ENCODE measurements at regions not wholly inside any gene's neighbourhood (a gene's known extent, or its start where the extent isn't known, plus 50 kb on each side); places are given as distances from the start of the nearest gene placed in this dataset.

GRCh38 chr2:36058953-36059352 lies 296.6 kb upstream of the CRIM1 start:
- H3K4me3 Mint-ChIP-seq (ENCODE audit: unreplicated experiment) = no peak overlapping the region
- BruUV-seq (replicated peaks) = no TSS peak
- intact Hi-C loops (cut with micrococcal nuclease; ENCODE audit: unreplicated experiment) = no loop called here
- Histone ChIP-seq H3K4me1 (peaks cover 10% of the 10 kb centered on the region), H3K4me3 (ENCODE audit: low read depth, low read length) (no peak overlapping the region), H3K36me3 (ENCODE audit: control insufficient read depth, insufficient read depth, low read length) (no peaks in the 10 kb centered on the region), H3K27me3 (replicated peaks; ENCODE audit: control insufficient read depth, insufficient read depth, low read length) (no peaks in the 10 kb centered on the region), H3K9me3 (no peaks in the 10 kb centered on the region)
- no peaks in the 10 kb centered on the region for H3K9me3 Mint-ChIP-seq (ENCODE audit: unreplicated experiment)
- ChIA-PET POLR2A (no interaction called here), CTCF (no interaction called here)
- no peaks in the 10 kb centered on the region for H3K36me3 Mint-ChIP-seq (ENCODE audit: insufficient read depth, unreplicated experiment)
- no peaks in the 10 kb centered on the region for H3K27me3 Mint-ChIP-seq (ENCODE audit: insufficient read depth, unreplicated experiment)
- no peak for TF ChIP-seq CTCF (IDR thresholded peaks at IDR 0.05; ENCODE audit: insufficient read depth in 1 of 2, low read depth in 1 of 2, low read length in 1 of 2, severe bottlenecking in 1 of 2, unreplicated experiment in 1 of 2)
- no peak overlapping the region for H3K27ac Mint-ChIP-seq (ENCODE audit: unreplicated experiment)
- peaks cover 18% of the 10 kb centered on the region for H3K4me1 Mint-ChIP-seq (ENCODE audit: low read depth, unreplicated experiment)
- no peak for DNase-seq

DNA sequence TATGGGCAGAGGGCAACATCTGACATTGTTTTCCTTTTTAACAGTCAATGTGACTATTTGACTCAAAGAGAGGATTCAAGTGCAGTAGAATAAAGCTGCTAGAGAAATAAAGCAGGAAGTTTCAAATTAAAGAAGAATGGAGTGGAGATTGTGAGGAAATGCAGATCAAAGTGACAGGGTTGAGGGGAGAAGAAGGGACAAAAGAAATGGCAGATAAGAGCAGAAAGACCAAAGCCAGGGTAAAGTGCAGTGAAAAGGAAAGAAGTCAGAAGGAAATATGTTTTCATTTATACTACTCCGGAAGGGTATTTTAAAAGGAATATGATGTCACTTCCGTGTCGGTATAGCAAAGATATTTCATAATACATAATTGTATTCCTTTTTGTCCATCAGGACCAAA lies 297.5 kb upstream of the CRIM1 start:
- intact Hi-C loops (cut with micrococcal nuclease; ENCODE audit: unreplicated experiment) = no loop called here
- H3K36me3 Mint-ChIP-seq (ENCODE audit: insufficient read depth, unreplicated experiment) = no peaks in the 10 kb centered on the region
- Histone ChIP-seq H3K27me3 (replicated peaks; ENCODE audit: control insufficient read depth, insufficient read depth, low read length) (no peaks in the 10 kb centered on the region), H3K9me3 (no peaks in the 10 kb centered on the region), H3K4me1 (peaks cover 10% of the 10 kb centered on the region), H3K4me3 (ENCODE audit: low read depth, low read length) (no peak overlapping the region), H3K36me3 (ENCODE audit: control insufficient read depth, insufficient read depth, low read length) (no peaks in the 10 kb centered on the region)
- ChIA-PET CTCF (no interaction called here), POLR2A (no interaction called here)
- no peak for DNase-seq
- H3K4me1 Mint-ChIP-seq (ENCODE audit: low read depth, unreplicated experiment) = peaks cover 18% of the 10 kb centered on the region
- TF ChIP-seq CTCF (IDR thresholded peaks at IDR 0.05; ENCODE audit: insufficient read depth in 1 of 2, low read depth in 1 of 2, low read length in 1 of 2, severe bottlenecking in 1 of 2, unreplicated experiment in 1 of 2) = no peak
- H3K27me3 Mint-ChIP-seq (ENCODE audit: insufficient read depth, unreplicated experiment) = no peaks in the 10 kb centered on the region
- H3K4me3 Mint-ChIP-seq (ENCODE audit: unreplicated experiment) = no peak overlapping the region
- H3K9me3 Mint-ChIP-seq (ENCODE audit: unreplicated experiment) = no peaks in the 10 kb centered on the region
- peak overlapping the region; percentile 0 for H3K27ac Mint-ChIP-seq (ENCODE audit: unreplicated experiment)
- no TSS peak for BruUV-seq (replicated peaks)

DNA sequence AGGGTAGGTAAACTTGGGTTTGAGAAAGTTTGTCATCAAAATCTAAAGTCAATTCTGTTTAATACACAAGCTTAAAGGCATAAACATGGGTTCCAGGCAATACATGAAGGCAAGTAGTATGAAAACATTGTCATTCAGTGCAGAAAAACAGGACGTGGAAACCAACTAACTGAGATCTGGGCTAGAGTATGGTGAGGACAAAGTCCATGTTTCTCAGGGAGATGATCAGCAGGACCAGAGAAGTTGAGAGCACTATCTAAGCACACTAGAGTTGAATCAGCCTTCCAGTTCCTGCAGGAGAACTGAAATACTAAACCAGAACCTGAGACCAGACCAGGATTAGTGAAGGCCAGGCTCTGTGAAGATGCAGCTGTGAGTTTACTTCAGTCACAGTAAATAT lies 302.8 kb upstream of the CRIM1 start:
- no peak for TF ChIP-seq CTCF (IDR thresholded peaks at IDR 0.05; ENCODE audit: insufficient read depth in 1 of 2, low read depth in 1 of 2, low read length in 1 of 2, severe bottlenecking in 1 of 2, unreplicated experiment in 1 of 2)
- ChIA-PET POLR2A (no interaction called here), CTCF (no interaction called here)
- no TSS peak for BruUV-seq (replicated peaks)
- H3K4me3 Mint-ChIP-seq (ENCODE audit: unreplicated experiment) = no peak overlapping the region
- no peak overlapping the region for H3K27ac Mint-ChIP-seq (ENCODE audit: unreplicated experiment)
- no peaks in the 10 kb centered on the region for H3K27me3 Mint-ChIP-seq (ENCODE audit: insufficient read depth, unreplicated experiment)
- no peaks in the 10 kb centered on the region for H3K9me3 ChIP-seq
- no peaks in the 10 kb centered on the region for H3K9me3 Mint-ChIP-seq (ENCODE audit: unreplicated experiment)
- no peaks in the 10 kb centered on the region for H3K36me3 ChIP-seq (ENCODE audit: control insufficient read depth, insufficient read depth, low read length)
- no peaks in the 10 kb centered on the region for H3K4me1 ChIP-seq
- peaks cover 1% of the 10 kb centered on the region for H3K4me1 Mint-ChIP-seq (ENCODE audit: low read depth, unreplicated experiment)
- H3K4me3 ChIP-seq (ENCODE audit: low read depth, low read length) = no peak overlapping the region
- H3K36me3 Mint-ChIP-seq (ENCODE audit: insufficient read depth, unreplicated experiment) = no peaks in the 10 kb centered on the region
- intact Hi-C loops (cut with micrococcal nuclease; ENCODE audit: unreplicated experiment) = no loop called here
- no peaks in the 10 kb centered on the region for H3K27me3 ChIP-seq (replicated peaks; ENCODE audit: control insufficient read depth, insufficient read depth, low read length)
- no peak for DNase-seq

Measured in Caco-2 (cell line).